ENCODE measurements at regions not wholly inside any gene's neighbourhood (a gene's known extent, or its start where the extent isn't known, plus 50 kb on each side); places are given as distances from the start of the nearest gene placed in this dataset.

GRCh38 chr10:107477266-107477665 lies 312.8 kb upstream of the SORCS1 start:
- TF ChIP-seq, protein P1, sequence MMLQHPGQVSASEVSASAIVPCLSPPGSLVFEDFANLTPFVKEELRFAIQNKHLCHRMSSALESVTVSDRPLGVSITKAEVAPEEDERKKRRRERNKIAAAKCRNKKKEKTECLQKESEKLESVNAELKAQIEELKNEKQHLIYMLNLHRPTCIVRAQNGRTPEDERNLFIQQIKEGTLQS (IDR thresholded peaks at IDR 0.05), result no peak
- TF ChIP-seq, protein P2, sequence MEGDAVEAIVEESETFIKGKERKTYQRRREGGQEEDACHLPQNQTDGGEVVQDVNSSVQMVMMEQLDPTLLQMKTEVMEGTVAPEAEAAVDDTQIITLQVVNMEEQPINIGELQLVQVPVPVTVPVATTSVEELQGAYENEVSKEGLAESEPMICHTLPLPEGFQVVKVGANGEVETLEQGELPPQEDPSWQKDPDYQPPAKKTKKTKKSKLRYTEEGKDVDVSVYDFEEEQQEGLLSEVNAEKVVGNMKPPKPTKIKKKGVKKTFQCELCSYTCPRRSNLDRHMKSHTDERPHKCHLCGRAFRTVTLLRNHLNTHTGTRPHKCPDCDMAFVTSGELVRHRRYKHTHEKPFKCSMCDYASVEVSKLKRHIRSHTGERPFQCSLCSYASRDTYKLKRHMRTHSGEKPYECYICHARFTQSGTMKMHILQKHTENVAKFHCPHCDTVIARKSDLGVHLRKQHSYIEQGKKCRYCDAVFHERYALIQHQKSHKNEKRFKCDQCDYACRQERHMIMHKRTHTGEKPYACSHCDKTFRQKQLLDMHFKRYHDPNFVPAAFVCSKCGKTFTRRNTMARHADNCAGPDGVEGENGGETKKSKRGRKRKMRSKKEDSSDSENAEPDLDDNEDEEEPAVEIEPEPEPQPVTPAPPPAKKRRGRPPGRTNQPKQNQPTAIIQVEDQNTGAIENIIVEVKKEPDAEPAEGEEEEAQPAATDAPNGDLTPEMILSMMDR (IDR thresholded peaks at IDR 0.05 in 2 of 3, conservative IDR thresholded peaks at IDR 0.05 in 1 of 3; ENCODE audit: borderline replicate concordance in 1 of 3, insufficient read depth in 1 of 3, low read depth in 2 of 3, low read length in 2 of 3), result no peak
- TF ChIP-seq EZH2 (IDR thresholded peaks at IDR 0.05) (no peak), TCF7L2 (IDR thresholded peaks at IDR 0.05; ENCODE audit: borderline replicate concordance, extremely low read depth, insufficient read depth, insufficient read length) (no peak), ELF1 (IDR thresholded peaks at IDR 0.05; ENCODE audit: borderline replicate concordance, low read depth) (no peak)
- TF ChIP-seq, protein P3, sequence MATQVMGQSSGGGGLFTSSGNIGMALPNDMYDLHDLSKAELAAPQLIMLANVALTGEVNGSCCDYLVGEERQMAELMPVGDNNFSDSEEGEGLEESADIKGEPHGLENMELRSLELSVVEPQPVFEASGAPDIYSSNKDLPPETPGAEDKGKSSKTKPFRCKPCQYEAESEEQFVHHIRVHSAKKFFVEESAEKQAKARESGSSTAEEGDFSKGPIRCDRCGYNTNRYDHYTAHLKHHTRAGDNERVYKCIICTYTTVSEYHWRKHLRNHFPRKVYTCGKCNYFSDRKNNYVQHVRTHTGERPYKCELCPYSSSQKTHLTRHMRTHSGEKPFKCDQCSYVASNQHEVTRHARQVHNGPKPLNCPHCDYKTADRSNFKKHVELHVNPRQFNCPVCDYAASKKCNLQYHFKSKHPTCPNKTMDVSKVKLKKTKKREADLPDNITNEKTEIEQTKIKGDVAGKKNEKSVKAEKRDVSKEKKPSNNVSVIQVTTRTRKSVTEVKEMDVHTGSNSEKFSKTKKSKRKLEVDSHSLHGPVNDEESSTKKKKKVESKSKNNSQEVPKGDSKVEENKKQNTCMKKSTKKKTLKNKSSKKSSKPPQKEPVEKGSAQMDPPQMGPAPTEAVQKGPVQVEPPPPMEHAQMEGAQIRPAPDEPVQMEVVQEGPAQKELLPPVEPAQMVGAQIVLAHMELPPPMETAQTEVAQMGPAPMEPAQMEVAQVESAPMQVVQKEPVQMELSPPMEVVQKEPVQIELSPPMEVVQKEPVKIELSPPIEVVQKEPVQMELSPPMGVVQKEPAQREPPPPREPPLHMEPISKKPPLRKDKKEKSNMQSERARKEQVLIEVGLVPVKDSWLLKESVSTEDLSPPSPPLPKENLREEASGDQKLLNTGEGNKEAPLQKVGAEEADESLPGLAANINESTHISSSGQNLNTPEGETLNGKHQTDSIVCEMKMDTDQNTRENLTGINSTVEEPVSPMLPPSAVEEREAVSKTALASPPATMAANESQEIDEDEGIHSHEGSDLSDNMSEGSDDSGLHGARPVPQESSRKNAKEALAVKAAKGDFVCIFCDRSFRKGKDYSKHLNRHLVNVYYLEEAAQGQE (IDR thresholded peaks at IDR 0.05; ENCODE audit: low read depth), result no peak

All from HCT116 (cell line).